Subcutaneous abdominal adipose tissue (tissue), 5 donors: ENCODE measurements at regions not wholly inside any gene's neighbourhood (a gene's known extent, or its start where the extent isn't known, plus 50 kb on each side); places are given as distances from the start of the nearest gene placed in this dataset.

ENCODE experiments used
- H3K27ac ChIP-seq: one replicate; pipeline ENCODE4 v1.7.0; 2013; ENCODE audit warnings: low read depth, mild to moderate bottlenecking, inconsistent platforms, low read length, moderate library complexity
- H3K27me3 ChIP-seq, 5 donors: one replicate each; pipeline ENCODE4 v1.7.0; 2013; ENCODE audit warnings: low read length in 5 of 5, inconsistent platforms in 1 of 5; ENCODE audit not compliant: control insufficient read depth in 5 of 5, insufficient read depth in 4 of 5
- H3K36me3 ChIP-seq, 5 donors: one replicate each; pipeline ENCODE4 v1.7.0; 2013; ENCODE audit warnings: low read length in 5 of 5; ENCODE audit not compliant: control insufficient read depth in 5 of 5, insufficient read depth in 5 of 5
- H3K4me1 ChIP-seq, 5 donors: one replicate each; pipeline ENCODE4 v1.7.0; 2013; ENCODE audit warnings: low read length in 5 of 5, mild to moderate bottlenecking in 3 of 5, moderate library complexity in 1 of 5; ENCODE audit not compliant: control insufficient read depth in 5 of 5, insufficient read depth in 5 of 5
- H3K4me3 ChIP-seq, 5 donors: one replicate each; pipeline ENCODE4 v1.7.0; 2013; ENCODE audit warnings: low read length in 5 of 5, low read depth in 1 of 5
- H3K9ac ChIP-seq, 5 donors: one replicate each; pipeline ENCODE4 v1.7.0; 2013; ENCODE audit warnings: low read length in 5 of 5, mild to moderate bottlenecking in 4 of 5, moderate library complexity in 3 of 5
- H3K9me3 ChIP-seq, 5 donors: one replicate each; pipeline ENCODE4 v1.7.0; 2013; ENCODE audit warnings: low read length in 5 of 5; ENCODE audit not compliant: control insufficient read depth in 5 of 5
- donor health status: healthy.
- donor health status: healthy.
- donor health status: healthy.
- donor health status: healthy.
- donor health status: healthy.

DNA sequence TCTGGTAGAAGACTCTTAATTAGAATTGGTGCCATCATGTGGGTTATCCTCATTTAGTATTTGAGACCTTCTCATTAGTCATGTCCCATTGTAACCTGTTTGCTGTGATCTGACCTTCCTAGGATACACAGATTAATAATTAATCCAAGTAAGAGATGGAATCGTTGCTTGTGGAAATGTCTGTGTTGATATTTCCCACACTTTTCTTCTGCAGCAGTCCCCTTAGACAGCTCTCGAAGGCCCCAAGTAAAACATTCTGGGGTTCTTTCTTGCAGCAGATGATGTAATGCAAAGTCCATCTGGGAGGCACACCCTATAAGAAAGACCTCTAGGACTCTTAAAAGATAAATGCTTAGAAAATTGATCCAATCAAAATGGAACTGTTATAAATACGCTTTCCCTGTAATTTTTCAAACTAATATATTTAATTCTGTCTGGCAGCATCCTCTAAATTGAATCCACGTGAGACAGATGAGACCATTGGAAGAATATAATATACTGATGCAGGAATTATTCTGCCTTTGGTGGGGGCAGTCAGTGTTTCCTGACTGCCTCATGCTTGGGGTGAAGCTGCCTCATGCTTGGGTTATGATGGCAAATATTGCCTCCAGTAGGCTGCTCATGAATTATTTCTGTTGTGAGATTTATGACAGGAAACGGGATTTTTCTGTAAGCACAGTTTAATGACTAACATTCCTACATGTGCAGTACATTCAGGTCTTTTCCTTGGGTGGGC, 54.5 kb upstream of the ARMC2 start:
- Histone ChIP-seq H3K9me3 (peaks cover 0 to 2% (median 0%) of the 10 kb centered on the region in 5 donors), H3K4me3 (no peak overlapping the region), H3K27ac (no peak overlapping the region), H3K9ac (no peak overlapping the region), H3K4me1 (peaks cover 3 to 18% (median 11%) of the 10 kb centered on the region in 5 donors), H3K36me3 (no peaks in the 10 kb centered on the region), H3K27me3 (no peaks in the 10 kb centered on the region)

- Histone ChIP-seq H3K4me1 (peaks cover 6 to 32% (median 19%) of the 10 kb centered on the region in 5 donors), H3K9me3 (no peaks in the 10 kb centered on the region), H3K27me3 (no peaks in the 10 kb centered on the region), H3K9ac (no peak overlapping the region), H3K27ac (no peak overlapping the region), H3K4me3 (no peak overlapping the region), H3K36me3 (no peaks in the 10 kb centered on the region)
Observed at GRCh38 chr6:108795122-108795521, 53.1 kb upstream of the ARMC2 start.

DNA sequence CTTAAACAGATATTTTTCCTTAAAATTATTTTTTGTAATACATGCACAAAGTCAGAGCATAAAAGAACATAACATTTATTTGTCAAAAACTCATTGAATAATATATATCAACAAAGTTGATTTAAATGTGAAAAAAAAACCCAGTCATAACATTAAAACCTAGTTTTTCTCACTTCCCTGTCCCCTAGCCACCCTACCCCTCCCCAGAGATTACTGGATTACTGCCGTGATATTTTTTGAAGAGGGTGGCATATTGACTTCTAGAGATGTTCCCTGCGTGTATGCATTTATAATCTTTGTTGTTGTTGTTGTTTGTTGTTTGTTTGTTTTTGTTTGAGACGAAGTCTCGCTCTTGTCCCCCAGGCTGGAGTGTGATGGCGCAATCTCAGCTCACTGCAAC, 52.4 kb upstream of the ARMC2 start:
- Histone ChIP-seq H3K9me3 (no peaks in the 10 kb centered on the region), H3K4me3 (no peak overlapping the region)

GRCh38 chr6:108796875-108797274, 51.3 kb upstream of the ARMC2 start:
- Histone ChIP-seq H3K4me1 (peaks cover 6 to 43% (median 28%) of the 10 kb centered on the region in 5 donors), H3K27me3 (no peaks in the 10 kb centered on the region), H3K4me3 (no peak overlapping the region), H3K36me3 (no peaks in the 10 kb centered on the region), H3K9ac (no peak overlapping the region), H3K9me3 (no peaks in the 10 kb centered on the region), H3K27ac (no peak overlapping the region)

More for the DNA sequence above, 52.4 kb upstream of the ARMC2 start:
- H3K27me3 ChIP-seq: no peaks in the 10 kb centered on the region
- peaks cover 6 to 39% (median 26%) of the 10 kb centered on the region in 5 donors for H3K4me1 ChIP-seq
- H3K27ac ChIP-seq: no peak overlapping the region
- H3K36me3 ChIP-seq: no peaks in the 10 kb centered on the region
- no peak overlapping the region for H3K9ac ChIP-seq

- H3K36me3 ChIP-seq: no peaks in the 10 kb centered on the region
- H3K27me3 ChIP-seq: no peaks in the 10 kb centered on the region
- no peak overlapping the region for H3K27ac ChIP-seq
- peak overlapping the region in 2 of 5 donors; percentile 7 to 44 for H3K9ac ChIP-seq
- H3K9me3 ChIP-seq: no peaks in the 10 kb centered on the region
- H3K4me3 ChIP-seq: peak overlapping the region in 3 of 5 donors; percentile 12 to 40 (median 30)
- peaks cover 6 to 43% (median 28%) of the 10 kb centered on the region in 5 donors for H3K4me1 ChIP-seq
Observed at GRCh38 chr6:108797951-108798669, 50.1 kb upstream of the ARMC2 start.
